CD4-positive, alpha-beta memory T cell (primary cell): ENCODE measurements at regions not wholly inside any gene's neighbourhood (a gene's known extent, or its start where the extent isn't known, plus 50 kb on each side); places are given as distances from the start of the nearest gene placed in this dataset.
A peak's percentile ranks its signal among the peaks of the same experiment; 100 is the strongest.

ENCODE experiments used
- CTCF ChIA-PET: fragments of 350-600 bp; sonication (Branson Sonifier 250); formaldehyde crosslinking; loops from one replicate; lab custom pipeline; 2021; ENCODE audit warnings: inconsistent platforms; ENCODE audit not compliant: partially characterized antibody; lab: Charles Lee
- POLR2A ChIA-PET: fragments of 350-600 bp; sonication (Branson Sonifier 250); formaldehyde crosslinking; loops from one replicate; lab custom pipeline; 2021; ENCODE audit not compliant: partially characterized antibody; lab: Charles Lee
- DNase-seq, 5 donors: peaks; one replicate each; pipeline versions ENCODE4 v3.0.0 to v3.0.0-alpha.2; 2020 to 2022; ENCODE audit warnings: mixed read lengths in 1 of 5
- H3K27ac ChIP-seq: one replicate; pipeline ENCODE4 v1.7.0; 2013; ENCODE audit warnings: low read depth, low read length
- H3K27me3 ChIP-seq: 2 replicates; pipeline ENCODE4 v1.7.0; 2013; ENCODE audit warnings: mild to moderate bottlenecking, low read length, moderate library complexity; ENCODE audit not compliant: insufficient read depth
- H3K36me3 ChIP-seq: 2 replicates; pipeline ENCODE4 v1.7.0; 2013; ENCODE audit warnings: mild to moderate bottlenecking, low read length, moderate library complexity; ENCODE audit not compliant: insufficient read depth
- H3K4me1 ChIP-seq: 2 replicates; pipeline ENCODE4 v1.7.0; 2013; ENCODE audit warnings: mild to moderate bottlenecking, low read length, moderate library complexity; ENCODE audit not compliant: insufficient read depth
- H3K4me3 ChIP-seq, 2 donors: one replicate each; pipeline ENCODE4 v1.7.0; 2013; ENCODE audit warnings: low read length in 2 of 2, mild to moderate bottlenecking in 1 of 2
- H3K9me3 ChIP-seq, 2 donors: one replicate each; pipeline ENCODE4 v1.7.0; 2013; ENCODE audit warnings: low read length in 2 of 2, control low read depth in 1 of 2; ENCODE audit not compliant: control insufficient read depth in 1 of 2
- H3K27ac Mint-ChIP-seq, 7 donors: one replicate each; pipeline ENCODE4 v1.8.0; 2020 to 2021; ENCODE audit warnings: mixed read lengths in 7 of 7, mild to moderate bottlenecking in 6 of 7, inconsistent platforms in 3 of 7, moderate library complexity in 3 of 7
- H3K27me3 Mint-ChIP-seq, 2 donors: one replicate each; pipeline ENCODE4 v1.8.0; 2020 to 2021; ENCODE audit warnings: mixed read lengths in 2 of 2
- H3K36me3 Mint-ChIP-seq, 2 donors: one replicate each; pipeline ENCODE4 v1.8.0; 2020 to 2021; ENCODE audit warnings: mixed read lengths in 2 of 2, inconsistent platforms in 1 of 2, mild to moderate bottlenecking in 1 of 2
- H3K4me1 Mint-ChIP-seq, 4 donors: one replicate each; pipeline ENCODE4 v1.8.0; 2020 to 2021; ENCODE audit warnings: mixed read lengths in 4 of 4, mild to moderate bottlenecking in 1 of 4
- H3K4me3 Mint-ChIP-seq, 8 donors: one replicate each; pipeline ENCODE4 v1.8.0; 2020 to 2021; ENCODE audit warnings: mixed read lengths in 8 of 8, mild to moderate bottlenecking in 7 of 8, moderate library complexity in 6 of 8, inconsistent platforms in 3 of 8
- H3K9me3 Mint-ChIP-seq, 8 donors: one replicate each; pipeline ENCODE4 v1.8.0; 2020 to 2021; ENCODE audit warnings: mixed read lengths in 8 of 8, mild to moderate bottlenecking in 5 of 8, inconsistent platforms in 3 of 8, moderate library complexity in 1 of 8
- intact Hi-C: fragments of 100-400 bp; cut with micrococcal nuclease; formaldehyde crosslinking; loops from one replicate; pipeline ENCODE4 v1.15.1; 2023

- Histone ChIP-seq H3K4me1 (no peaks in the 10 kb centered on the region), H3K27ac (no peak overlapping the region), H3K36me3 (no peaks in the 10 kb centered on the region), H3K4me3 (no peak overlapping the region), H3K27me3 (no peaks in the 10 kb centered on the region), H3K9me3 (no peaks in the 10 kb centered on the region)
- POLR2A ChIA-PET, result no interaction called here
- intact Hi-C loops, result no loop called here
- CTCF ChIA-PET, result interaction anchor here (1.1 kb wide), 1 partner anchor 9 kb away, joined by 6 read pairs; no protein-coding TSS in a partner anchor
- peaks cover 0 to 9% (median 5%) of the 10 kb centered on the region in 4 donors for H3K4me1 Mint-ChIP-seq
- no peak overlapping the region for H3K4me3 Mint-ChIP-seq
- no peak for DNase-seq
- no peaks in the 10 kb centered on the region for H3K36me3 Mint-ChIP-seq
- H3K27me3 Mint-ChIP-seq, result no peaks in the 10 kb centered on the region
- H3K9me3 Mint-ChIP-seq, result no peaks in the 10 kb centered on the region
- H3K27ac Mint-ChIP-seq, result peak overlapping the region in 1 of 7 donors; percentile 3
Measured at GRCh38 chr9:7237473-7238246, 479.9 kb downstream of the KDM4C start.

- no peaks in the 10 kb centered on the region for H3K36me3 ChIP-seq
- ChIA-PET POLR2A (no interaction called here), CTCF (no interaction called here)
- no peak overlapping the region for H3K4me3 Mint-ChIP-seq
- no peaks in the 10 kb centered on the region for H3K9me3 Mint-ChIP-seq
- peaks cover 0 to 9% (median 5%) of the 10 kb centered on the region in 4 donors for H3K4me1 Mint-ChIP-seq
- H3K27me3 Mint-ChIP-seq, result peaks cover 0 to 1% of the 10 kb centered on the region in 2 donors
- H3K36me3 Mint-ChIP-seq, result no peaks in the 10 kb centered on the region
- DNase-seq, result no peak
- intact Hi-C loops, result no loop called here
- no peak overlapping the region for H3K27ac Mint-ChIP-seq
- no peaks in the 10 kb centered on the region for H3K27me3 ChIP-seq
- no peak overlapping the region for H3K27ac ChIP-seq
- H3K9me3 ChIP-seq, result no peaks in the 10 kb centered on the region
- no peak overlapping the region for H3K4me3 ChIP-seq
- H3K4me1 ChIP-seq, result no peaks in the 10 kb centered on the region
Measured at GRCh38 chr9:7236186-7236585, 478.4 kb downstream of the KDM4C start.

GRCh38 chr9:7234144-7234543 is 476.4 kb downstream of the KDM4C start:
- Mint-ChIP-seq H3K27me3 (peaks cover 3 to 9% of the 10 kb centered on the region in 2 donors), H3K36me3 (no peaks in the 10 kb centered on the region), H3K4me1 (peaks cover 0 to 9% (median 5%) of the 10 kb centered on the region in 4 donors), H3K9me3 (no peaks in the 10 kb centered on the region), H3K4me3 (no peak overlapping the region), H3K27ac (no peak overlapping the region)
- H3K4me3 ChIP-seq, result no peak overlapping the region
- peak in 1 of 5 donors; percentile 2 for DNase-seq
- no peaks in the 10 kb centered on the region for H3K4me1 ChIP-seq
- ChIA-PET POLR2A (no interaction called here), CTCF (interaction anchor here (0.7 to 1.4 kb wide), 7 partner anchors 9 to 1340 kb away, joined by 3 to 5 read pairs (median 3); partner anchors contain the start of gene KDM4C)
- H3K9me3 ChIP-seq, result no peaks in the 10 kb centered on the region
- H3K36me3 ChIP-seq, result no peaks in the 10 kb centered on the region
- H3K27me3 ChIP-seq, result no peaks in the 10 kb centered on the region
- intact Hi-C loops, result no loop called here
- no peak overlapping the region for H3K27ac ChIP-seq

GRCh38 chr9:7229571-7229970 is 471.8 kb downstream of the KDM4C start:
- H3K9me3 Mint-ChIP-seq, result no peaks in the 10 kb centered on the region
- no peak overlapping the region for H3K4me3 Mint-ChIP-seq
- Histone ChIP-seq H3K27ac (no peak overlapping the region), H3K27me3 (no peaks in the 10 kb centered on the region), H3K4me1 (no peaks in the 10 kb centered on the region), H3K4me3 (no peak overlapping the region), H3K9me3 (no peaks in the 10 kb centered on the region), H3K36me3 (no peaks in the 10 kb centered on the region)
- H3K27ac Mint-ChIP-seq, result no peak overlapping the region
- DNase-seq, result no peak
- POLR2A ChIA-PET, result no interaction called here
- CTCF ChIA-PET, result interaction anchor here (2.1 kb wide), 1 partner anchor 8 kb away, joined by 6 read pairs; no protein-coding TSS in a partner anchor
- intact Hi-C loops, result no loop called here
- H3K4me1 Mint-ChIP-seq, result peaks cover 0 to 6% (median 3%) of the 10 kb centered on the region in 4 donors
- no peaks in the 10 kb centered on the region for H3K36me3 Mint-ChIP-seq
- H3K27me3 Mint-ChIP-seq, result peaks cover 3 to 11% of the 10 kb centered on the region in 2 donors

GRCh38 chr9:7228726-7229125 is 471.0 kb downstream of the KDM4C start:
- no peak for DNase-seq
- Histone ChIP-seq H3K4me1 (no peaks in the 10 kb centered on the region), H3K36me3 (no peaks in the 10 kb centered on the region), H3K27ac (no peak overlapping the region), H3K9me3 (no peaks in the 10 kb centered on the region), H3K27me3 (no peaks in the 10 kb centered on the region), H3K4me3 (no peak overlapping the region)
- H3K4me3 Mint-ChIP-seq, result no peak overlapping the region
- H3K36me3 Mint-ChIP-seq, result no peaks in the 10 kb centered on the region
- peaks cover 3 to 11% of the 10 kb centered on the region in 2 donors for H3K27me3 Mint-ChIP-seq
- peaks cover 0 to 6% (median 3%) of the 10 kb centered on the region in 4 donors for H3K4me1 Mint-ChIP-seq
- POLR2A ChIA-PET, result no interaction called here
- intact Hi-C loops, result no loop called here
- no peaks in the 10 kb centered on the region for H3K9me3 Mint-ChIP-seq
- CTCF ChIA-PET, result interaction anchor here (2.1 kb wide), 1 partner anchor 9 kb away, joined by 6 read pairs; no protein-coding TSS in a partner anchor
- no peak overlapping the region for H3K27ac Mint-ChIP-seq

- H3K27ac Mint-ChIP-seq, result no peak overlapping the region
- Histone ChIP-seq H3K4me1 (no peaks in the 10 kb centered on the region), H3K9me3 (no peaks in the 10 kb centered on the region), H3K4me3 (no peak overlapping the region), H3K27me3 (no peaks in the 10 kb centered on the region), H3K36me3 (no peaks in the 10 kb centered on the region), H3K27ac (no peak overlapping the region)
- no peak overlapping the region for H3K4me3 Mint-ChIP-seq
- no peak for DNase-seq
- POLR2A ChIA-PET, result no interaction called here
- H3K9me3 Mint-ChIP-seq, result peaks cover 0 to under 1% (median 0%) of the 10 kb centered on the region in 8 donors
- no peaks in the 10 kb centered on the region for H3K36me3 Mint-ChIP-seq
- H3K27me3 Mint-ChIP-seq, result peaks cover 3 to 11% of the 10 kb centered on the region in 2 donors
- intact Hi-C loops, result no loop called here
- H3K4me1 Mint-ChIP-seq, result peaks cover 0 to 6% (median 3%) of the 10 kb centered on the region in 4 donors
- CTCF ChIA-PET, result interaction anchor here (2.1 kb wide), 1 partner anchor 10 kb away, joined by 6 read pairs; no protein-coding TSS in a partner anchor
Measured at GRCh38 chr9:7227951-7228350, 470.2 kb downstream of the KDM4C start.

GRCh38 chr9:7226007-7226640 is 468.4 kb downstream of the KDM4C start:
- CTCF ChIA-PET, result no interaction called here
- H3K27ac ChIP-seq, result no peak overlapping the region
- Mint-ChIP-seq H3K36me3 (no peaks in the 10 kb centered on the region), H3K4me3 (no peak overlapping the region), H3K4me1 (peaks cover 0 to 6% (median 3%) of the 10 kb centered on the region in 4 donors), H3K9me3 (peaks cover 0 to 11% (median 5%) of the 10 kb centered on the region in 8 donors), H3K27ac (no peak overlapping the region), H3K27me3 (peaks cover 3 to 9% of the 10 kb centered on the region in 2 donors)
- no peak for DNase-seq
- H3K4me3 ChIP-seq, result no peak overlapping the region
- no peaks in the 10 kb centered on the region for H3K36me3 ChIP-seq
- no peaks in the 10 kb centered on the region for H3K9me3 ChIP-seq
- POLR2A ChIA-PET, result no interaction called here
- intact Hi-C loops, result no loop called here
- no peaks in the 10 kb centered on the region for H3K27me3 ChIP-seq
- no peaks in the 10 kb centered on the region for H3K4me1 ChIP-seq
